ENCODE measurements at regions not wholly inside any gene's neighbourhood (a gene's known extent, or its start where the extent isn't known, plus 50 kb on each side); places are given as distances from the start of the nearest gene placed in this dataset.
A peak's percentile ranks its signal among the peaks of the same experiment; 100 is the strongest.

- TF ChIP-seq, protein P1, sequence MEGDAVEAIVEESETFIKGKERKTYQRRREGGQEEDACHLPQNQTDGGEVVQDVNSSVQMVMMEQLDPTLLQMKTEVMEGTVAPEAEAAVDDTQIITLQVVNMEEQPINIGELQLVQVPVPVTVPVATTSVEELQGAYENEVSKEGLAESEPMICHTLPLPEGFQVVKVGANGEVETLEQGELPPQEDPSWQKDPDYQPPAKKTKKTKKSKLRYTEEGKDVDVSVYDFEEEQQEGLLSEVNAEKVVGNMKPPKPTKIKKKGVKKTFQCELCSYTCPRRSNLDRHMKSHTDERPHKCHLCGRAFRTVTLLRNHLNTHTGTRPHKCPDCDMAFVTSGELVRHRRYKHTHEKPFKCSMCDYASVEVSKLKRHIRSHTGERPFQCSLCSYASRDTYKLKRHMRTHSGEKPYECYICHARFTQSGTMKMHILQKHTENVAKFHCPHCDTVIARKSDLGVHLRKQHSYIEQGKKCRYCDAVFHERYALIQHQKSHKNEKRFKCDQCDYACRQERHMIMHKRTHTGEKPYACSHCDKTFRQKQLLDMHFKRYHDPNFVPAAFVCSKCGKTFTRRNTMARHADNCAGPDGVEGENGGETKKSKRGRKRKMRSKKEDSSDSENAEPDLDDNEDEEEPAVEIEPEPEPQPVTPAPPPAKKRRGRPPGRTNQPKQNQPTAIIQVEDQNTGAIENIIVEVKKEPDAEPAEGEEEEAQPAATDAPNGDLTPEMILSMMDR (IDR thresholded peaks at IDR 0.05) = no peak
- no peaks in the 10 kb centered on the region for H3K27me3 ChIP-seq
- intact Hi-C loops (cut with DNase I) = no loop called here
- H3K27ac ChIP-seq = no peak overlapping the region
- no peak for FAIRE-seq
- no peak for DNase-seq
- no peaks in the 10 kb centered on the region for H3K36me3 ChIP-seq
- peaks cover 0 to 4% (median 0%) of the 10 kb centered on the region in 3 donors for H3K4me1 ChIP-seq
- no peak overlapping the region for H3K4me3 ChIP-seq
- WGBS, 2 donors = 8 to 13% methylated on average over 2 of the region's 2 CpGs
- H3K9me3 ChIP-seq = no peaks in the 10 kb centered on the region
- no peak for ATAC-seq
These were observed 520.9 kb downstream of the CPS1 start for GRCh38 chr2:211077216-211077767.

DNA sequence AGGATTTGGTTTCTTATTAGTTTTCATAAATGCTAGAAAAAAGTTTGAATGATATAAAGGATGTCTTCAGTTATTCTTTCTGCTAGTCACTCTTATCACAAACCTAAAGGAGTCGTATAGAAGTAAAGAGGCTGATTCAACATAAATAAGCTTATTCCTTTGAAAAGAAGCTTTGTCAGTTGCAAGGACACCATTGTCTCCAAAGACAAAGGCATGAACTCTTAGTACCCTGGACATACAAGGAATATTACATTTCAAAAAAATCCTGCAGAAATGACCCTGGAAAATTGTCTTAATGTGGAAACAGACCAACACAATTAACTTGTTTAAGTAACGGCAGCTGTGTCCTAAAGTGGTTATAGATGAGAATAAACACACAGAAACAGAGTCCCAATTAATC, 528.0 kb downstream of the CPS1 start:
- Histone ChIP-seq H3K27me3 (no peaks in the 10 kb centered on the region), H3K36me3 (no peaks in the 10 kb centered on the region), H3K4me1 (no peaks in the 10 kb centered on the region), H3K9me3 (peaks cover 0 to 3% (median 0%) of the 10 kb centered on the region in 4 donors), H3K4me3 (no peak overlapping the region), H3K27ac (no peak overlapping the region)
- DNase-seq = no peak
- TF ChIP-seq, protein P1 (IDR thresholded peaks at IDR 0.05) = no peak
- ATAC-seq = no peak
- 57 to 66% methylated on average over 2 of the region's 2 CpGs for WGBS, 2 donors
- intact Hi-C loops (cut with DNase I) = no loop called here
- no peak for FAIRE-seq

- DNase-seq (no peak), ATAC-seq (peak in 3 of 4 donors; percentile 60 to 68 (median 66)), FAIRE-seq (no peak)
- intact Hi-C loops (cut with DNase I) = no loop called here
- Histone ChIP-seq H3K4me3 (no peak overlapping the region), H3K36me3 (no peaks in the 10 kb centered on the region), H3K27ac (no peak overlapping the region), H3K4me1 (no peaks in the 10 kb centered on the region), H3K27me3 (no peaks in the 10 kb centered on the region), H3K9me3 (peaks cover 0 to 3% (median 0%) of the 10 kb centered on the region in 4 donors)
- WGBS, 2 donors = 5% methylated on average over 5 of the region's 5 CpGs
- TF ChIP-seq, protein P1 (IDR thresholded peaks at IDR 0.05) = peak; percentile 32 to 69 (median 58)
These were observed 528.8 kb downstream of the CPS1 start for GRCh38 chr2:211085056-211085680.

GRCh38 chr2:211086049-211086448, 529.6 kb downstream of the CPS1 start:
- Histone ChIP-seq H3K4me1 (no peaks in the 10 kb centered on the region), H3K4me3 (no peak overlapping the region), H3K27ac (no peak overlapping the region), H3K27me3 (no peaks in the 10 kb centered on the region), H3K9me3 (peaks cover 0 to 3% (median 0%) of the 10 kb centered on the region in 4 donors), H3K36me3 (no peaks in the 10 kb centered on the region)
- DNase-seq (no peak), FAIRE-seq (no peak), ATAC-seq (no peak)
- TF ChIP-seq, protein P1 (IDR thresholded peaks at IDR 0.05) = no peak
- intact Hi-C loops (cut with DNase I) = no loop called here
- WGBS, 2 donors = 67 to 72% methylated on average over 3 of the region's 3 CpGs

DNA sequence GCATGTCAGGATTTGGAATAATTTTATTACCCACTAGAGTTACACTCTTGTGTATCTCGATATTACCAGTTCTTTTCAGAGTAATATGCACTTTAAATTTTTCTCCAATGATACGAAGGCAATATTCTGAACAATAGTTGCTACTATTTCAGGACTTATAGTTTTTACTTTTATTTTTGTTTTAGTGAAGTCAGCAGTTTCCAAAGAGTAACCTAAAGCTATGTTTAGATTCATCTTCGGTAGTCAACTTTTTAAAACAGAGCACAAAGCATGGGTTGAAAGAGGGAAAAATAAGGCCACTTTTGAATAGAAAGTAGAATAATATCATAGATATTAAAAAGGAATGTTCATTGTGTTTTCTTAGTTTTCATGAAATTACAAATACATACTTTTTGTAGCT, 532.7 kb downstream of the CPS1 start:
- FAIRE-seq = no peak
- peaks cover 0 to 3% (median 0%) of the 10 kb centered on the region in 4 donors for H3K9me3 ChIP-seq
- WGBS, 2 donors = 89 to 91% methylated on average over 3 of the region's 3 CpGs
- no peak overlapping the region for H3K27ac ChIP-seq
- intact Hi-C loops (cut with DNase I) = no loop called here
- DNase-seq = no peak
- no peak overlapping the region for H3K4me3 ChIP-seq
- H3K36me3 ChIP-seq = no peaks in the 10 kb centered on the region
- ATAC-seq = no peak
- TF ChIP-seq, protein P1 (IDR thresholded peaks at IDR 0.05) = no peak
- no peaks in the 10 kb centered on the region for H3K4me1 ChIP-seq
- no peaks in the 10 kb centered on the region for H3K27me3 ChIP-seq
